Activated naive CD4-positive, alpha-beta T cell treated with anti-CD3 and anti-CD28 coated beads, Interleukin-2, amount 50 U/mL, for 24 hours (primary cell): ENCODE measurements at regions not wholly inside any gene's neighbourhood (a gene's known extent, or its start where the extent isn't known, plus 50 kb on each side); places are given as distances from the start of the nearest gene placed in this dataset.

Source experiments
- H3K27ac Mint-ChIP-seq: one replicate; pipeline ENCODE4 v1.8.0; 2021; ENCODE audit warnings: mild to moderate bottlenecking, mixed read lengths
- H3K27me3 Mint-ChIP-seq: one replicate; pipeline ENCODE4 v1.8.0; 2021; ENCODE audit warnings: mixed read lengths
- H3K36me3 Mint-ChIP-seq: one replicate; pipeline ENCODE4 v1.8.0; 2021; ENCODE audit warnings: mixed read lengths
- H3K4me1 Mint-ChIP-seq: one replicate; pipeline ENCODE4 v1.8.0; 2021; ENCODE audit warnings: mixed read lengths
- H3K4me3 Mint-ChIP-seq: one replicate; pipeline ENCODE4 v1.8.0; 2021; ENCODE audit warnings: mild to moderate bottlenecking, mixed read lengths
- H3K9me3 Mint-ChIP-seq: one replicate; pipeline ENCODE4 v1.8.0; 2021; ENCODE audit warnings: mixed read lengths

DNA sequence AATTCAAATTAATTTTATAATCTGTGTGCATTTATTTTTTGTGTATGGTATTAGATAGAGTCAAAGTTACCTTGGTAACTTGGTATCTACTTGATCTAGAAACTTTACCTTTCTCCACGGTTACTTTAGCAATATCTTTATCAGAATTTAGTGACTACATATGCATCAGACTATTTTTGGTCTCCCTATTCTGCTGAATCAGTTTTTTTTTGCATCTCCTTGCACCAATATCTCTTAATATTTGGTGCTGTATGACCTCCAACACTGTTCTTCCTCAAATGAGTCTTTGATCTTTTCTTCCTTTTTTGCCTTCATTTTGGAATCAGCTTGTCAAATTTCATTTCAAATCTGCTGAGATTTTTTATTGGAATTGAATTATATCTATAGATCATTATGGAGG, 828.2 kb upstream of the FOXG1 start:
- no peaks in the 10 kb centered on the region for H3K36me3 Mint-ChIP-seq
- no peak overlapping the region for H3K27ac Mint-ChIP-seq
- peaks cover 10% of the 10 kb centered on the region for H3K9me3 Mint-ChIP-seq
- H3K4me1 Mint-ChIP-seq: no peaks in the 10 kb centered on the region
- H3K4me3 Mint-ChIP-seq: no peak overlapping the region
- H3K27me3 Mint-ChIP-seq: no peaks in the 10 kb centered on the region

DNA sequence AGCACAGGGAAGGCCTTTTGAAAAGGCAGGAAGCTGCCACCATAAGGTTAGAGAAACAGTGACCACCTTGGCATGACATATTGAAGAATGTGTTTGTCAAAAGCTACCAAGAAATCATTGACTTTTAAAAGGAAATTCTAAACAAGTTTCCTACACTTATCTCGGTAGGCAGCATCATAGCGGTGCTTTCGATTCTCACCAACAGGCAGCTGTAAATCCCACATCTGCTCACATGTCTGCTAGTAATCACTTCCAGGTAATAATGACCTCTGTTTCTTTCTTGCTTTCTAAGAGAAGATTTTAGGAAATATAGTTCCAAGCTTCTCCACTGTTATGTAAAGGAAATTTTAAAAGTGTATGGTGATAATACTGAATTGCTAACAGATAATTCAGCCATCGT, 821.1 kb upstream of the FOXG1 start:
- H3K27me3 Mint-ChIP-seq: no peaks in the 10 kb centered on the region
- H3K36me3 Mint-ChIP-seq: no peaks in the 10 kb centered on the region
- peaks cover 8% of the 10 kb centered on the region for H3K9me3 Mint-ChIP-seq
- no peak overlapping the region for H3K27ac Mint-ChIP-seq
- H3K4me3 Mint-ChIP-seq: no peak overlapping the region
- no peaks in the 10 kb centered on the region for H3K4me1 Mint-ChIP-seq

DNA sequence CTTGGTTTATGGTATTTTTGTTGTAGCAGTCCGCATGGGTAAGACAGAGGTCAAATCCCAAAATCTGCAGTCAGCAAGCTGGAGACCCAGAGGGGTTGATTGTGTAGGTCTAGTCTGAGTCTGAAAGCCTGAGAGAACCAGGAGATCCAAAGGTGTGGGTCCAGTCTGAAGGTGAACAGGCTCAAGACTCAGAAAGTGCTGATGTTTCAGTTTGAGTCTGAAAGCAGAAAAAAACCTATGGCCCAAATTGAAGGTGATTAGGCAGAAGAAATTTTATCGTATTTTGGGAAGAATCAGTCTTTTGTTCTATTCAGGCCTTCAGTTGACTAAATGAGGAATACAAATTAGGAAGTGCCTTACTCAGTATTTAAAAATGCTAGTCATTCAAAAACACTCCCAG, 807.8 kb upstream of the FOXG1 start:
- Mint-ChIP-seq H3K4me1 (no peaks in the 10 kb centered on the region), H3K27me3 (no peaks in the 10 kb centered on the region), H3K4me3 (no peak overlapping the region), H3K9me3 (peaks cover 5% of the 10 kb centered on the region), H3K27ac (no peak overlapping the region), H3K36me3 (no peaks in the 10 kb centered on the region)

DNA sequence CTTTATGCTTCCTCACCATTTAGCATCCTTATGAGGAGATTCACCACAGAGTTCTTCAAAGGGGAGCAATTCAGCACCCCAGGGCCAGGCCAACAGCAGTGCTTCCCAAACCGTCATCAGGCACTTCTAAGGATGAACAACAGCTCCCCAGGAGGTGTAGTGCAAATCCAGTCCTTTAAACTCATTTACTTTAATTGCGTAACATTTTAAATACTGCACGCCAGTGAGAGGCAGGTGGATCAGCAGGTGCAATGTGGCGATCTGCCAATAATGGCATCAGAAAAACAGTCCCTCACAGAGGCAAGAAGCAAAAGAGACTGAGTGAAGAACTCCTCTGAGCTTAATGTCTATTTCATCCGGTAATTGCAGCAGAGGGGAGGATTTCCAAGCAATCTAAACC, 770.9 kb upstream of the FOXG1 start:
- no peaks in the 10 kb centered on the region for H3K4me1 Mint-ChIP-seq
- peaks cover 10% of the 10 kb centered on the region for H3K9me3 Mint-ChIP-seq
- no peak overlapping the region for H3K27ac Mint-ChIP-seq
- no peak overlapping the region for H3K4me3 Mint-ChIP-seq
- no peaks in the 10 kb centered on the region for H3K36me3 Mint-ChIP-seq
- no peaks in the 10 kb centered on the region for H3K27me3 Mint-ChIP-seq

DNA sequence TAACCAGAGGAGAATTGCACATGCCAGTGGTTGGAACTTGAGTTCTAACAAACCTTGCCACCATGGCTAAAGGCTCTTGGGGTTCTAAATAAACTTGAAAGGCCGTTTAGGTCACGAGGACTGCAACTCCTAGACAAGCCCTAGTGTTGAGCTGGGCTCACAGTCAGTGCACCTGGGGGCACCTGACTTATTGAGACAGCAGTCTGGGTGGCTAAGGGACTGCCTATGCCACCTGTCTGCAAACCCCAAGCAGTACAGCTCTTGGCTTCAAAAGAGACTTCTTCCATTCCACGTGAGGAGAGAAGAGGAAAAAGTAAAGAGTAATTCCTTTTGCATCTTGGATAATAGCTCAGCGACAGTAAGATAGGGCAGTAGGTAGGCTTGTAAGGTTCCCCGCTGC, 765.6 kb upstream of the FOXG1 start:
- H3K4me3 Mint-ChIP-seq: no peak overlapping the region
- H3K4me1 Mint-ChIP-seq: no peaks in the 10 kb centered on the region
- H3K27ac Mint-ChIP-seq: no peak overlapping the region
- H3K36me3 Mint-ChIP-seq: no peaks in the 10 kb centered on the region
- H3K27me3 Mint-ChIP-seq: no peaks in the 10 kb centered on the region
- H3K9me3 Mint-ChIP-seq: peaks cover 6% of the 10 kb centered on the region

DNA sequence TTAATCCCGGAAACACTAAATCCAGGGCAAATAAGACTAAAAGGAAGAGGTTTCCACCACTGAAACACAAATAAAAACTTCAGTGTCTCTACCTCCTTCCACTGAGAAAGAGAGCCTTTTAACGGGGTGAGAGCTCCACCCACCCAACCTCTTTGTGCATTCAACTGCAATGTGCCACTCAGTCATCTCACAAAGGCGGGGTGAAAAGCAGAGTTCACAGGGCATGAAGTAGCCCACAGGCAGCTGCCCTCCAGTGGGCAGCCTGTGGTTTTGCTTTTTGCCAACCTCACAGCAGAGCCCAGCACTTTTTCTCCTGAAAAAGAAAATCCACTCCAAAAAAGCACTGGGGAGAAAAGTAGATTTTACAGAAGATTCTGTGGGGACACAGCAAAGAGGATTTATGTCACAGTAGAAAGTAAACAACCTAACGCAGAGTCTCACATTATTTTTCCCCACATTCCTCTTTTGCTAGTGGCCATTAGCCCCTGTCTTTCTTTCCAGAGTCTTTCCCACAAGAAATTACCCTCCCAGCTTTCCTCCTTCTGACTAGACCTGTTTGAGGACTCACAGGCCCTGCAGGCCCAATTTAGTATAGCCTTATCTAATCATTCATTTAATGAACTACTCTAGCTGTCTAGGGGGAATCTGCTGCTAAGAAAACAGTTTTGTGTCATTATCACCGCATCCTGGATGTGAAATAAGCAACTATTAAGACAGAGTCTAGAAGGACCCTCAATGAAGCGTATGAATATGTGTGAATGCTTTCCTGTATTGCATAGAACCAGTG, 753.8 kb upstream of the FOXG1 start:
- no peaks in the 10 kb centered on the region for H3K4me1 Mint-ChIP-seq
- H3K9me3 Mint-ChIP-seq: peaks cover 8% of the 10 kb centered on the region
- no peaks in the 10 kb centered on the region for H3K36me3 Mint-ChIP-seq
- no peak overlapping the region for H3K4me3 Mint-ChIP-seq
- no peak overlapping the region for H3K27ac Mint-ChIP-seq
- no peaks in the 10 kb centered on the region for H3K27me3 Mint-ChIP-seq

DNA sequence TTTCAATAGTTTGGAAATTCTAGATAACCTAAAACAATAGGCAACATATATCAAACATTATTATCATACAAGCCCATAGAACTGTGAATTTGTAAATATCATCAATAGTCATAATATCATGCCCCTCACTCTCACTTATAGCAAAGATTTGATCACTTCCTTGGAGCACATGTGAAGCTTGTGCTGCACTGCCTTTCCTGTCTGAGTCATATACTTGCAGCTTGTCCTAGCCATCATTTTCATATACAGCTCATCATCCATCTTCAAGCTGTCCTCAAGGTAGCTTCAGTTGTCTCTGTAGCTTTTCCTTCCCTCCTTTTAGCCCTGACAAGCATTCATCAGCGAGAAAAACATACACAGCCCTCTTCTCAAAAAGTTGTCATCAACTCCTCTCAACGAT, 746.5 kb upstream of the FOXG1 start:
- no peak overlapping the region for H3K27ac Mint-ChIP-seq
- H3K9me3 Mint-ChIP-seq: peaks cover 4% of the 10 kb centered on the region
- no peaks in the 10 kb centered on the region for H3K4me1 Mint-ChIP-seq
- H3K4me3 Mint-ChIP-seq: no peak overlapping the region
- no peaks in the 10 kb centered on the region for H3K36me3 Mint-ChIP-seq
- H3K27me3 Mint-ChIP-seq: no peaks in the 10 kb centered on the region

DNA sequence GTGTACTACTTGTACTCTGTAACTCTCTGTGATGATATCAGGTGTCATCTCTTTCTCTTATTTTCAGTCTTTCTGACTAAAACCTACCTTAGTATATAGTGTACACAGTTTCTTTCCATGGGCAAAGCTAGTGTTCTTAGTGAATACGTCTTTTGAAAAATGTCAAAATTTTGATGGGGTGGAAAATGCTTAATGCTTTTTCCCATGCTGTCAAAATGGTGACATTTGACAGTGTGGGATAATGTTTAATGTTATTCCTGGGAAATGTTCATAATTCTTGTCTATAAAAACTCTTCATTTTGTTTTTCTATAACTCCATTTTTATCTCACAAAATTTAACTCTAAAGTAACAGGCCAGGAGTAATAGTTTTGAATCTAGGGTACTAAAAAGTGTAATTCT, 742.7 kb upstream of the FOXG1 start:
- no peaks in the 10 kb centered on the region for H3K27me3 Mint-ChIP-seq

DNA sequence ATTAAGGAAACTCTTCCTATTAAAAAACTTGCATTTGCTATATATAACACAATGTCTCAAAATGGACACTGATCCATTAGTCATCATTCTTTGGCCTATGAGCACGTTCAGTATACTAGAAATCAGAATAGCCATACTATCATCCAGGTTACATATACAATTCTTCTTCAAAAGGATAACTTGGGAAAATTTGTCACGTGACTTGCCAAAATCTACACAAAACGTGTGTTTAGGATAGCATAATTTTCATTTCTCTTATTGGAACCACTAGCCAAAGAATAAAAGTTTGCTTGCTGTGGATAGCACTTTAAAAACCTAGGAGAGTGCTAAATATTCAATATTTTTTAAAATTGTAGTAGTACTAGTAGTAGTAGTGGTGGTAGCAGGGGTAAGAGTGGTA, 714.3 kb upstream of the FOXG1 start:
- Mint-ChIP-seq H3K9me3 (peaks cover 18% of the 10 kb centered on the region), H3K36me3 (no peaks in the 10 kb centered on the region), H3K4me1 (no peaks in the 10 kb centered on the region), H3K27me3 (no peaks in the 10 kb centered on the region), H3K4me3 (no peak overlapping the region), H3K27ac (no peak overlapping the region)

More for the DNA sequence above, 742.7 kb upstream of the FOXG1 start:
- Mint-ChIP-seq H3K4me1 (no peaks in the 10 kb centered on the region), H3K4me3 (no peak overlapping the region), H3K36me3 (no peaks in the 10 kb centered on the region), H3K27ac (no peak overlapping the region), H3K9me3 (peaks cover 10% of the 10 kb centered on the region)

DNA sequence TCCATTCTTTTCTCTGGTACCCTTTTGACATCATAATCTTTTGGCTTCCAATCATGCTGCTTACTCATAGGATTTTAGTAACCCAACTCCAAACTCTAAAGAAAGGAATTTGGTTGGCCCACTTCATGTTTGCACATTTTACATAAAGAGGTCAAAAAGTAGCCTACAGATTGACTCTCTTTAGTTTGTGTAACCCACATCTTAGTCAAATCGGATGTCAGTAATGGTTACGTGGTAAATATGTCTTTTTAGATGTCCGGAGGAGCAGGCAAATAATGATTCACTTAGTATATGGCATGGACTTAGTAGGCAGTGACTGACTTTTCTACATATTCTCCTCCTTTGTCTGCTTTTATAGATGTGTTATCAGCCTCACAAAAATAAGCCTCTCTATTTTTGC, 711.6 kb upstream of the FOXG1 start:
- peaks cover 10% of the 10 kb centered on the region for H3K9me3 Mint-ChIP-seq
- H3K27me3 Mint-ChIP-seq: no peaks in the 10 kb centered on the region
- H3K27ac Mint-ChIP-seq: no peak overlapping the region
- no peaks in the 10 kb centered on the region for H3K36me3 Mint-ChIP-seq
- H3K4me1 Mint-ChIP-seq: no peaks in the 10 kb centered on the region
- H3K4me3 Mint-ChIP-seq: no peak overlapping the region

DNA sequence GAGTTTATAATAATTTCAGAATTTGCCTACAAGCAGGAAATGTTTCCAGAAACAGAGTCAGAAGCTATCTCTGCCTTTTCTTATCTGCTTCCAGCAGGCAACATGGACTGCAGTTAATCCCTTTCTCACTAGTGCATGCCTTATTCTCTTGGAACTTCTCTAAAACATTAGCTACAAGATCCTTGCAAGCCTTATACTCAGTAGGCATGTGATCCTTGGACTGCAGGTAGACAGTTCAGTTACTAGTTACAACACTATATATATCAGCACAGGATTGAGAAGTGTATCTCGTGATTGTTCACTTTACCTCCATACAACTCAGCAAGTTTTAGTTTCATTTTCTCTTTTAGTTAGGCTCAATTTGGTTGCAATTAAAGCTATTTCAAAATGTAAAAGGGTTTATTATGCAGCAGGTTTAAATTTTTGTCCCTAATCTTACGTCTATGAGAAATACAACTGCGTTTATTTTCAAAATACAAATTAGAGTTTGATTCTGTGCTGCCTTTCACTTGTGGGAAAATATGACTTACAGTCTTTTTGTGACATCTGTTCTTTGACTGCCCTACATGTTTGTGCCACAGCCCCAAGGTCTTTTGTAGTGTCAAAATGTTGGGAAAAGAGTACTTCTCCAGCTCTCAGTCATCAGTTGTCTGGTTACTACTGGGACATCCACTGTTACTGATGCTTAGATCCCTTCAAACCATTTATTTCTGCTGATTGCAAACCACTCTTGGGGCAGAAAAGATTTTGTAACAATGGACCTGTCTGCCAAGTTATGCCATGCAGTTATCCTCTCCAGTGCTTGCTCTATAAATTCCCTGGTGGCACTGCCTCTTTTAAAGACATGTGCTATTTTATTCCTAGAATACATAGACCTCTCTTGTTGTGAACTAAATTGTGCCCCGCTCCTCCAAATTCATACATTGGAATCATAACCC, 709.0 kb upstream of the FOXG1 start:
- no peak overlapping the region for H3K4me3 Mint-ChIP-seq
- no peaks in the 10 kb centered on the region for H3K4me1 Mint-ChIP-seq
- H3K27me3 Mint-ChIP-seq: no peaks in the 10 kb centered on the region
- no peak overlapping the region for H3K27ac Mint-ChIP-seq
- H3K9me3 Mint-ChIP-seq: peaks cover 4% of the 10 kb centered on the region
- H3K36me3 Mint-ChIP-seq: no peaks in the 10 kb centered on the region

DNA sequence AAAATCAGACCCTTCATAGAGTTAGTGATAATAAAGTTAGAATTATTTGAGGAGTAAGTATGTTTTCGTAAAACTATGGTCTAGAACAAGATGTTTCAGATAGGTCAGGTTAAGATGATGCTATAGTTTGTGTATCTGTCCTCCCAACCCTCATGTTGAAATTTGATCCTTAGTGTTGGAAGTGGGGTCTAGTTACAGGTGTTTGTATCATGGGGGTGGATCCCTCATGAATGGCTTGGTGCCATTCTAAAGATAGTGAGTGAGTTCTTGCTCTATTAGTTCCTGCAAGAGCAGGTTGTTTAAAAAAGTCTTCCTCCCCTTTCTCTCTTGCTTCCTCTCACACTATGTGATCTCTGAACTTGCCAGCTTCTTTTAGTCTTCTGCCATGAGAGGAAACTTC, 707.3 kb upstream of the FOXG1 start:
- H3K36me3 Mint-ChIP-seq: no peaks in the 10 kb centered on the region

DNA sequence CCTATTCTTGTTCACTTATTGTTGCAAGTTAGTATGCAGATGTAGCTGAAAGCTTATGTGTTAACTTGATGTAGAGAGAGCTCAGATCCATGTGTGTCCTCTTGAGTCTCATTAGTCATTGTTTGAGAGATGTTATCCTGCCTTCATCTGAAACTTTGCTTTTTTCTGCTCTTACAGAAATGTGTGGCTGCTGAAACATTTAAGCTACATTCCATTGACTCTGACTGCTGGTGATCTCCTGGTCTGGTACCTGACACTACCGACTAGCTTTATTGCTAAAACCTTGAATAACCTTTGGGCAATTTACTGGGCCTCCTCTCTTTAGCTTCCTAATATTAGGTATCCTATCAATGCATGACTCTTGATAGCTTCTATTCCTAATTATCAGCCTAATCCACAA, 705.6 kb upstream of the FOXG1 start:
- H3K4me3 Mint-ChIP-seq: no peak overlapping the region
- peaks cover 4% of the 10 kb centered on the region for H3K9me3 Mint-ChIP-seq
- H3K27ac Mint-ChIP-seq: no peak overlapping the region
- H3K4me1 Mint-ChIP-seq: no peaks in the 10 kb centered on the region
- H3K36me3 Mint-ChIP-seq: no peaks in the 10 kb centered on the region
- H3K27me3 Mint-ChIP-seq: no peaks in the 10 kb centered on the region

More for the DNA sequence above, 707.3 kb upstream of the FOXG1 start:
- no peaks in the 10 kb centered on the region for H3K27me3 Mint-ChIP-seq
- no peaks in the 10 kb centered on the region for H3K4me1 Mint-ChIP-seq
- H3K9me3 Mint-ChIP-seq: peaks cover 4% of the 10 kb centered on the region
- no peak overlapping the region for H3K4me3 Mint-ChIP-seq
- H3K27ac Mint-ChIP-seq: no peak overlapping the region

DNA sequence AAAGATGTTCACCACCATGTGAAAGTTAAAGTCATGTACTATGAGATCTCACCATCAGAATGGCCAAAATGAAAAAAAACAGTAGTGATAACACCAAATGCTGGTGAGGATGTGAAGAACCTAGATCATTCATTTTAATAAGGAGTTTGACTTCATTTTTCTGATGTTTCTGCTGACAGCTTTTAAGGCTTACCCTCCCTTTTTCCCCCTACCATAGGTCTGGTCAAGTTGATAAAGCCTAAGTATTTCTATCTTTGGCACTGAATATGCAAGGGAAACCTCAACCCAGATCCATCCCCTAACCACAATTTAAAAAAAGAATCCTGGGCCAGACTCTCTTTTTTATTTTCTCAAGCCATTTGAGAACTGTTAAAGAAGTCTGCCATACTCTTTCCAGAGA, 689.6 kb upstream of the FOXG1 start:
- Mint-ChIP-seq H3K4me3 (no peak overlapping the region), H3K36me3 (no peaks in the 10 kb centered on the region), H3K27ac (no peak overlapping the region), H3K9me3 (peaks cover 20% of the 10 kb centered on the region), H3K4me1 (no peaks in the 10 kb centered on the region), H3K27me3 (no peaks in the 10 kb centered on the region)

DNA sequence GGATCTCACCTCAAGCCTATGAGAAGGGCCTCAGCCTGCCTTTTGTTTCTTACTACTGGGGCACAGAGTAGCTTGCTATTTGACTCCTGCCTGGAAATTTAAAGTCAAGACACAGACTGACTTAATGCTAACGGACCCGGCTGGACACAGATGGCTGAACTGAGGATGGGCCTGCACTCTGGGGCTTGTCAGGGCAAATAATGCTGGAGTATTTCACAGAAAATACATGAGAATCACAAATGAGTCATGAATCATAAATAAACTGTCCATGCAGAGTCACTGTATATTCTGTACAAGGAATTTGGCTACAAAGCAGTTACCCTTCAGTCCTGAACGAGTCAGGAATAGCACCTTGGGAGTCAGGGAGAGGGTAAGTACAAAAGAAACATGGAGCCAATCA, 683.2 kb upstream of the FOXG1 start:
- H3K4me1 Mint-ChIP-seq: no peaks in the 10 kb centered on the region
- peaks cover 9% of the 10 kb centered on the region for H3K9me3 Mint-ChIP-seq
- no peak overlapping the region for H3K4me3 Mint-ChIP-seq
- no peak overlapping the region for H3K27ac Mint-ChIP-seq
- H3K27me3 Mint-ChIP-seq: no peaks in the 10 kb centered on the region
- H3K36me3 Mint-ChIP-seq: no peaks in the 10 kb centered on the region

DNA sequence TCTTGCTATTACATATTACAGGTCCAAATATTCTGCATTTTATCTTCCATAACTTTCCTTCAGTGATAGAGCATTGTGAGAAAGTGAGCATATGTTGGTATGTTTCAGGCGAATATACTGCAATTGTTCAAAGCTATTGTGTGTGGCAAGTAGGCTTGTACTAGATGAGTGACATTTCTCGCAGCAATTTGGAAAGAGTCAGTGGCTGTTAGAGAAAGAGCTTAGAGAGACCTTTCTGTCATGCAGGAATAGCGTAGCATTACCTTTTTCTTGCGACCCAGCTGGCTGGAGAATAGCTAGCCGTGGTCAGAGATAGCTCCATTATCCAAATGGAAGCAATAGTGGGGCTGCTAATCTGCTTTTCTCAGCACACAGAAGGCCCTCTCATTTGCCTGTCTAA, 678.5 kb upstream of the FOXG1 start:
- Mint-ChIP-seq H3K4me3 (no peak overlapping the region), H3K36me3 (no peaks in the 10 kb centered on the region), H3K9me3 (peaks cover 10% of the 10 kb centered on the region), H3K27me3 (no peaks in the 10 kb centered on the region), H3K27ac (no peak overlapping the region), H3K4me1 (no peaks in the 10 kb centered on the region)
